Upper lobe of left lung (tissue), 4 donors: ENCODE measurements at regions not wholly inside any gene's neighbourhood (a gene's known extent, or its start where the extent isn't known, plus 50 kb on each side); places are given as distances from the start of the nearest gene placed in this dataset.

Experiments used
- CTCF ChIP-seq, 6 experiments: fragments of 450-650 bp in 4 of 6; fragments of 200-600 bp in 2 of 6; sonication (generic) in 2 of 6; IDR thresholded peaks; one replicate each; pipeline ENCODE4 v1.5.1; 2016 to 2019; ENCODE audit warnings: antibody characterized with exemption in 6 of 6
- EP300 ChIP-seq, 4 donors: sonication (generic); formaldehyde crosslinking; IDR thresholded peaks; one replicate each; pipeline ENCODE4 v1.5.1; 2017; ENCODE audit warnings: antibody characterized with exemption in 4 of 4, control low read depth in 2 of 4
- POLR2A ChIP-seq, 4 donors: fragments of 450-650 bp; IDR thresholded peaks; one replicate each; pipeline ENCODE4 v1.5.1; 2016 to 2017; ENCODE audit warnings: antibody characterized with exemption in 4 of 4, mild to moderate bottlenecking in 2 of 4

DNA sequence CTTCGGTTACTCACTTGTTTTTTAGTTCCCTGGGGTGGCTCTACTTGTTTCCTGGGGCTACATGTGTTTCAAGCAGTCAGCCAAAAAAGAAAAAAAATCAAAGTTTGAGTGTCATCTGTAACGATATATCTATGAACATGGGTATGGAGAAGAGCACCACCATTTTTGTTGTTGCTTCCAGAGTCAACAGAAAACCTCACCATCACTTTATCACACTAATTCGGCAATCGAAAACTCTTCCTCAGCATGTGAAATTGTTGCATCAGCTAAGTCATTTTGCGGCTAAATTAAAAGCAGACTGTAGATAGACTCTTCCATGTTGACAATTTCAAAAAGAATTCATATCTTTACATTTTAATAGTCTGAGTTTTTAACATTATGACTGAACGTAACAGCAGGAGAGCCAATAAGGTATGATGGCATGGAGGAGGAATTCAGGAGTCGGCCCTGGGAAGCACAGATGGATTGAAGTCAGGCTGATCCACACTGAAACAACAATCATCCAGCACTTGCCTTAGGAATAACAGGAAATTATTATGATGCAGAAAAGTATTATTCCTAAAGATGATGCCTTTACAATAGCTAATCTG, 455.7 kb upstream of the KLF6 start:
- TF ChIP-seq CTCF (IDR thresholded peaks at IDR 0.05): no peak
- TF ChIP-seq POLR2A (IDR thresholded peaks at IDR 0.05): no peak
- TF ChIP-seq EP300 (IDR thresholded peaks at IDR 0.05): no peak
